ENCODE measurements at regions not wholly inside any gene's neighbourhood (a gene's known extent, or its start where the extent isn't known, plus 50 kb on each side); places are given as distances from the start of the nearest gene placed in this dataset.

DNA sequence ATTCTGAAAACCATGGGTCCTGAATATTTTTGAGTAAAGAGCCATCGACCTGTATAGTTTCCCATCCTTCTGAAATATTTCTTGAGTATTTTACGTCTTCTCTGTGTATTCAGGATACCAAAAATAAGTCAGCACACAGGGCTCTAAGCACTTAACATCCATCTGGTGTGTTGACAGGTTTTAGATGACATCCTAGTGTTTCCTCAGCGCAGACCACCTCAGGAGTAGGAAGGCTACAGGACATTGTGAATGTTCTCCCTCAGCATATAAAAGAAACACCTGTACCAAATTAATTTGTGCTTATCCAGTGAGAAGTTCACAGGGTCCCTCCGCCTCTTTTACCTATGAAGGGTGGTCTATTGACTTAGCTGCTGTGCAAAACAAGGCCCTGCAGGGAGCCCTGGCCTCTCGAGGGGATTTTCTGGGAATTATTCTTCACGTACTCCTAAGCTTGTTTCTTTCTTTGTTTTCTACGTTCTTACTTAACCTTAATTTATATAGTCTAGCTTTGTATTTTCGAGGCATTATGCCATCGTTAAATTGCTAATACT is 241.8 kb downstream of the FBXO8 start:
- POLR2A ChIA-PET, result no interaction called here
- CTCF ChIA-PET, result no interaction called here
- no peak for DNase-seq (ENCODE audit: extremely low spot score)
- TF ChIP-seq ELF4 (IDR thresholded peaks at IDR 0.05), result no peak
- no peak for TF ChIP-seq ZNF384 (IDR thresholded peaks at IDR 0.05)
- TF ChIP-seq, protein P1, sequence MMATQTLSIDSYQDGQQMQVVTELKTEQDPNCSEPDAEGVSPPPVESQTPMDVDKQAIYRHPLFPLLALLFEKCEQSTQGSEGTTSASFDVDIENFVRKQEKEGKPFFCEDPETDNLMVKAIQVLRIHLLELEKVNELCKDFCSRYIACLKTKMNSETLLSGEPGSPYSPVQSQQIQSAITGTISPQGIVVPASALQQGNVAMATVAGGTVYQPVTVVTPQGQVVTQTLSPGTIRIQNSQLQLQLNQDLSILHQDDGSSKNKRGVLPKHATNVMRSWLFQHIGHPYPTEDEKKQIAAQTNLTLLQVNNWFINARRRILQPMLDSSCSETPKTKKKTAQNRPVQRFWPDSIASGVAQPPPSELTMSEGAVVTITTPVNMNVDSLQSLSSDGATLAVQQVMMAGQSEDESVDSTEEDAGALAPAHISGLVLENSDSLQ (IDR thresholded peaks at IDR 0.05), result no peak
- no peak for TF ChIP-seq BHLHE40 (IDR thresholded peaks at IDR 0.05; ENCODE audit: borderline replicate concordance)

DNA sequence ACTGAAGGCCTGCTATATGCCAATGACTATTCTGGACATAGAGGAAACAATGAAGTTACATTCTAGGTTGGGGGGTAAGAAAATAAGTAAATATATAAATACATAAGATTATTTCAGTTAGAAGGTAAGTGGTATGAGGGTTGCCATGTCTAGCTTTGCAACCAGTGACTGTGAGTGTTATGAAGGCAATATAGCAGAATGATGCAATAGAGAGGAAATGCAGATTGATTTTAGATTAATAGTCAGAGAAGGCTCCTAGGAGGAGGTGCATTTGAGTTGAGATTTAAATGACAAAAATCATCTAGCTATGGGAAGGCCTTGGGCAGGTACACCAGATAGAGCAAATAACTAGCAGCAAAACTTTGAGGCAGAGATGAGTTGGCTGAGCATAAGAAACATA is 243.2 kb downstream of the FBXO8 start:
- ChIA-PET CTCF (interaction anchor here (0.6 kb wide), 1 partner anchor 820 kb away, joined by 6 read pairs; no protein-coding TSS in a partner anchor), POLR2A (no interaction called here)
- DNase-seq (ENCODE audit: extremely low spot score), result no peak
- no peak for TF ChIP-seq FOXK2 (IDR thresholded peaks at IDR 0.05)
- no peak for TF ChIP-seq ZNF384 (IDR thresholded peaks at IDR 0.05)
- no peak for TF ChIP-seq ARNT (IDR thresholded peaks at IDR 0.05)
- no peak for TF ChIP-seq TARDBP (IDR thresholded peaks at IDR 0.05)
- TF ChIP-seq LEF1 (IDR thresholded peaks at IDR 0.05; ENCODE audit: borderline replicate concordance), result no peak
- TF ChIP-seq BHLHE40 (IDR thresholded peaks at IDR 0.05; ENCODE audit: borderline replicate concordance), result no peak
- TF ChIP-seq CTBP1 (IDR thresholded peaks at IDR 0.05; ENCODE audit: borderline replicate concordance), result no peak
- no peak for TF ChIP-seq FOXM1 (IDR thresholded peaks at IDR 0.05; ENCODE audit: borderline replicate concordance)

DNA sequence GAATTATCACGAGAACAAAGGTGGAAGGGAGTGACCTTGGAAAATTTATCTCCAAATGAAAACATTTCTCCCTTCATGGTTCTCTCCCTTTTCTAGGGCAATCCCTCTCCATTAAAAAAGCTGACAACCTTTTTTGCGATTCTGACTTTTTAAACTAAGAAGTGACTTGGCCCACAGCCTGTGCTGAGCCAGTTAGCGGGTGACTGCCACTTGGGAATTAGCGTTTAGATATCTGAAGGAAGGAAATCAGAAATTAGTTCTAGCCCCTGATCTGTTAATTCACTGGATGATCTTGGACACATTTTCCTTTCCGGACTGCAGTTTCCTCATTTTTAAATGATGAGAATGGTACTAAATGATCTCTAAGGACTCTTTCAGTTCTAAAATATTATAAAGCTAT is 245.0 kb downstream of the FBXO8 start:
- ChIA-PET POLR2A (no interaction called here), CTCF (no interaction called here)
- no peak for DNase-seq (ENCODE audit: extremely low spot score)
- TF ChIP-seq, protein P1 (IDR thresholded peaks at IDR 0.05), result no peak
- TF ChIP-seq TARDBP (IDR thresholded peaks at IDR 0.05) (no peak), FOXM1 (IDR thresholded peaks at IDR 0.05; ENCODE audit: borderline replicate concordance) (no peak), L3MBTL2 (conservative IDR thresholded peaks at IDR 0.05) (no peak), FOXK2 (IDR thresholded peaks at IDR 0.05) (no peak), ELF4 (IDR thresholded peaks at IDR 0.05) (no peak)

DNA sequence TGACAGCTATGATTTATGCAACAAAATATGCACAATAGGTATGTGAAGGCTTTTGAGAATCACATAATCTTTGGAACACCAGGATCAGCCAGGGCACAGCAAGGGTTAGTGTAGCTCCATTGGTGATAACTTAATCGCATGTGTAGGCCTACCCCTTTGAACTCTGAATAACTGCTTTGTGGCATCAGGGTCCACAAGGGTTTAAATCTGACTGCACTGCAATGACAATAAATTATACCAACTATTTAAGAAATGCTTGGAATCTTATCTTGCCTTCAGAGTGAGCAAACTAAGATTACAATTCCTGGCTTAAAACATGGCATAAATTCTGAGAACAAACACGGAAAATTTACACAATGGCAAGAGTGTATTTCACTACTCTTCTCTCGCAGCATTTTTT is 245.8 kb downstream of the FBXO8 start:
- no peak for DNase-seq (ENCODE audit: extremely low spot score)
- no peak for TF ChIP-seq SUZ12 (IDR thresholded peaks at IDR 0.05)
- TF ChIP-seq TARDBP (IDR thresholded peaks at IDR 0.05), result no peak
- TF ChIP-seq BHLHE40 (IDR thresholded peaks at IDR 0.05; ENCODE audit: borderline replicate concordance), result no peak
- TF ChIP-seq FOXK2 (IDR thresholded peaks at IDR 0.05), result no peak
- no peak for TF ChIP-seq FOXA1 (IDR thresholded peaks at IDR 0.05)
- no peak for TF ChIP-seq CTBP1 (IDR thresholded peaks at IDR 0.05; ENCODE audit: borderline replicate concordance)
- TF ChIP-seq, protein P1 (IDR thresholded peaks at IDR 0.05), result no peak
- TF ChIP-seq ELF4 (IDR thresholded peaks at IDR 0.05), result no peak
- no peak for TF ChIP-seq NFRKB (IDR thresholded peaks at IDR 0.05)
- no peak for TF ChIP-seq L3MBTL2 (conservative IDR thresholded peaks at IDR 0.05)
- no peak for TF ChIP-seq SP1 (IDR thresholded peaks at IDR 0.05)
- no peak for TF ChIP-seq HDGF (IDR thresholded peaks at IDR 0.05; ENCODE audit: borderline replicate concordance)
- no peak for TF ChIP-seq FOXM1 (IDR thresholded peaks at IDR 0.05; ENCODE audit: borderline replicate concordance)
- no peak for TF ChIP-seq ZNF384 (IDR thresholded peaks at IDR 0.05)
- TF ChIP-seq LEF1 (IDR thresholded peaks at IDR 0.05; ENCODE audit: borderline replicate concordance), result no peak
- TF ChIP-seq ARNT (IDR thresholded peaks at IDR 0.05), result no peak
- ChIA-PET CTCF (interaction anchor here (0.6 kb wide), 1 partner anchor 48 kb away, joined by 4 read pairs; no protein-coding TSS in a partner anchor), POLR2A (interaction anchor here (1.6 kb wide), 1 partner anchor 12 kb away, joined by 3 read pairs; no protein-coding TSS in a partner anchor)

DNA sequence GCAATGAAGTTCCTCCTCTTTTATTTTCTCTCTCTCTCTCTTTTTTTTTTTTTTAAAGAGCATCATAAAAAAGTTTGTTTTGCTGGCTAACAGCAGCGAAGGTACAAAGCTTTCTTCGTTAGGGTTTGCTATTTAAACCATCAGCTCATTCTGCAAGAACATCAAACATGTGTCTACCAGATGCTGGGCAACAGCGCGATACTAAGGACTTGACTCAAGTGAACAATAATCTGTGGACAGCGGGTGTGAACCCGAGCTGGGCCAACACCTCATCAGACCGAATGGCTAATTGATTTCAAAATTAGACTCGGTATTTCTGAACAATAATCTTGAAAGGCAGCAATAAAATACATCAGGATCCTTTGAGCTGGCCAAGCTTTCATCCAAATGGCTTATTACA is 246.4 kb downstream of the FBXO8 start:
- TF ChIP-seq SUZ12 (IDR thresholded peaks at IDR 0.05) (no peak), BHLHE40 (IDR thresholded peaks at IDR 0.05; ENCODE audit: borderline replicate concordance) (no peak), TARDBP (IDR thresholded peaks at IDR 0.05) (no peak), L3MBTL2 (conservative IDR thresholded peaks at IDR 0.05) (no peak), ARNT (IDR thresholded peaks at IDR 0.05) (no peak), LEF1 (IDR thresholded peaks at IDR 0.05; ENCODE audit: borderline replicate concordance) (no peak), CTBP1 (IDR thresholded peaks at IDR 0.05; ENCODE audit: borderline replicate concordance) (no peak), ZNF384 (IDR thresholded peaks at IDR 0.05) (no peak), FOXA1 (IDR thresholded peaks at IDR 0.05) (no peak), NFRKB (IDR thresholded peaks at IDR 0.05) (no peak), SP1 (IDR thresholded peaks at IDR 0.05) (no peak), HDGF (IDR thresholded peaks at IDR 0.05; ENCODE audit: borderline replicate concordance) (no peak), ELF4 (IDR thresholded peaks at IDR 0.05) (no peak), FOXM1 (IDR thresholded peaks at IDR 0.05; ENCODE audit: borderline replicate concordance) (no peak)
- TF ChIP-seq, protein P1 (IDR thresholded peaks at IDR 0.05), result no peak
- no peak for DNase-seq (ENCODE audit: extremely low spot score)
- ChIA-PET POLR2A (interaction anchor here (1.6 kb wide), 1 partner anchor 11 kb away, joined by 3 read pairs; no protein-coding TSS in a partner anchor), CTCF (interaction anchor here (0.6 kb wide), 1 partner anchor 48 kb away, joined by 4 read pairs; no protein-coding TSS in a partner anchor)

DNA sequence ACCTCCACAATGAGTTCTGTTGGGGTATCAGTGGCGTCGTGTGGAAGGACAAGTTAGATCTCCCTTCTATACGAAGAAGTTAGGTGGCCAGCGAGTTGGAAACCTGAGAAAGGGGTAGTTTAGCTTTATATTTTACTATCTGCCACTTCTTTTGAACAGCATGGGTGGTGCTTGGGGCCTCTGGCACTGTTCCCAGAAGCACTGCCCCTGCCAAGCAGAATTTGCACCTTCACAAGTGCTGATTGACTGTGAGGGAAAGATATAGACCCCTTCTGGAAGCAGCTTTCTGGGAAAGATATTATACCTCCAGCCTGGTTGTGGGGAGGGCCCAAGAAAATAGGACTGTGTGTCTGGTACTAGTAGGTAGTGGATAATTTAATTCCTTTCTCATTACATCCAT is 246.9 kb downstream of the FBXO8 start:
- no peak for DNase-seq (ENCODE audit: extremely low spot score)
- POLR2A ChIA-PET, result interaction anchor here (1.6 kb wide), 1 partner anchor 11 kb away, joined by 3 read pairs; no protein-coding TSS in a partner anchor
- no peak for TF ChIP-seq ARNT (IDR thresholded peaks at IDR 0.05)
- TF ChIP-seq BHLHE40 (IDR thresholded peaks at IDR 0.05; ENCODE audit: borderline replicate concordance), result no peak
- no peak for TF ChIP-seq L3MBTL2 (conservative IDR thresholded peaks at IDR 0.05)
- no peak for TF ChIP-seq ZNF384 (IDR thresholded peaks at IDR 0.05)
- TF ChIP-seq SP1 (IDR thresholded peaks at IDR 0.05), result no peak
- no peak for TF ChIP-seq FOXA1 (IDR thresholded peaks at IDR 0.05)
- no peak for TF ChIP-seq FOXM1 (IDR thresholded peaks at IDR 0.05; ENCODE audit: borderline replicate concordance)
- TF ChIP-seq CTBP1 (IDR thresholded peaks at IDR 0.05; ENCODE audit: borderline replicate concordance), result no peak
- TF ChIP-seq LEF1 (IDR thresholded peaks at IDR 0.05; ENCODE audit: borderline replicate concordance), result no peak
- TF ChIP-seq, protein P1 (IDR thresholded peaks at IDR 0.05), result no peak
- TF ChIP-seq NFRKB (IDR thresholded peaks at IDR 0.05), result no peak
- TF ChIP-seq FOXK2 (IDR thresholded peaks at IDR 0.05), result no peak
- TF ChIP-seq ELF4 (IDR thresholded peaks at IDR 0.05), result no peak
- TF ChIP-seq SUZ12 (IDR thresholded peaks at IDR 0.05), result no peak
- no peak for TF ChIP-seq HDGF (IDR thresholded peaks at IDR 0.05; ENCODE audit: borderline replicate concordance)
- TF ChIP-seq TARDBP (IDR thresholded peaks at IDR 0.05), result no peak
- CTCF ChIA-PET, result no interaction called here

Measured in HEK293T (cell line).